DMS114 treated with DMSO at 0.1 percent for 48 hours (cell line): ENCODE measurements at regions not wholly inside any gene's neighbourhood (a gene's known extent, or its start where the extent isn't known, plus 50 kb on each side); places are given as distances from the start of the nearest gene placed in this dataset.

Experiments used
- DNase-seq: peaks from one replicate; lab custom pipeline; 2025; ENCODE audit not compliant: unreplicated experiment; lab: John Stamatoyannopoulos, UW

DNA sequence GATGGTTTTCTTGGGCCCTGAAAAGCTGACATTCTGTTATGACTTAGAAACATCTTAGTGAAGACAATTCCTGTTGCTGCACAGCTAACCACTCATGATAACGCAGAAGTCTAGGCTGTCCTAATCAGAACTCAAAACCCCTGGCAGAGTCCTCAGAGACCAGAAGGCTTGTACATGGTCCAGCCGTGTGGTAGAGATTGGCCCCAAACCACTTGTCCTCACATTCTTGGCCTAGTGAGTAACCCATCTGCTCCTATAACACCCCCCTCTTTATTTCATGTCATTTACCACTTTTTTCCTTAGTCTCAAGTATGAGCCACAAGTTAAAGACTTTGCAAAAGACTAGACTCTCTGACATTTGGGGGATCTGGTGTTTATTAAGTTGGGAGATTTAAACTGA is 116.5 kb upstream of the ADAMTS18 start:
- no peak for DNase-seq

DNA sequence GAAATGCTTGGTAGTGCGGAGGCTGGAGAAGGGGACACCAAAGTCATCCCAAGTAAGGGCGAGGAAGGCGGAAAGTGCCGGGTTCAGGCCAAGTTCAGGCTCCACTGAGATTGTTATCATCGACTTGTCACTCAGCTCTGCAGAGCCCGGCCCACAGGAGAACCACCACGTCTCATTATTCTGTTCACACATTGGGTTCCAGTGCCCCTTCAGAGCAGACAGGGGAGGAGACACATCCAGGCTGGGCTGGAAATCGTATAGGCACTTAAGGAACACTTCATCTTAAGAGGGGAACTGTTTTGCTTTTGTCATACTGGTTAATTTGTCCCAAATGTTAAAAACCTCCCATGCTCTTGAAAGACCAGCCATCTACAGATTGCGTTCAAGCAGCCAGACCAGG is 118.3 kb upstream of the ADAMTS18 start:
- no peak for DNase-seq

- no peak for DNase-seq
Measured at GRCh38 chr16:77555126-77555525, 120.3 kb upstream of the ADAMTS18 start.

- DNase-seq = peak; percentile 87
Measured at GRCh38 chr16:77555791-77556190, 121.0 kb upstream of the ADAMTS18 start.

DNA sequence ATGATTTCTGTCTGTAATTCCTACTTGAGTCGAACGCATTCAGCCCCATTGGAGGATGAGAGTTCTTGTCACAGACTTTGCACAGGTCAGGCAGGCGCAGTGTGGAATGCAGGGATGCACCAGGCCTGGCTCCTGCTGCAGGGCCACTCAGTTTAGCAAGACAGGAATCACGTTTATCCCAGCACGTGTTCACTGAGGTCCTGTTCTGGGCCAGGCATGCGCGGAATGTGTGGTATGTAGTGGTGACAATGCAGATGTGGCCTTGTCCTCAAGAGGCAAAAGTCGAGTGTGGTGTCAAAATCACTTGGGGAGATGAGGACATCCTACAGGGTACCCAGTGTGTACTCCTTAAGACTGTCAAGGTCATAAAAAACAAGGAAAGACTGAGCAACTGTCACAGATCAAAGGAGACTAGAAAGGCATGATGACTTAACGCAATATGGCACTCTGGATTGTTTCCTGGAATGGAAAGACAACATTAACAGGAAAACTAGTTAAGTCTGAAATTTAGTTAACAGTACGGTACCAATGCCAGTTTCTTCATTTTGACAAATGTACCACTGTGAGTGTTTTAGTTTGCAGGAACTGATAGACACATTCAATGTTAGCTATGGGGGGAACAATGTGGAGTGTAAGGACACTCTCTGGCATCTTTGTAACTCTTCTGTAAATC is 121.5 kb upstream of the ADAMTS18 start:
- DNase-seq = peak; percentile 87

- DNase-seq = no peak
Measured at GRCh38 chr16:77557385-77557784, 122.6 kb upstream of the ADAMTS18 start.

DNA sequence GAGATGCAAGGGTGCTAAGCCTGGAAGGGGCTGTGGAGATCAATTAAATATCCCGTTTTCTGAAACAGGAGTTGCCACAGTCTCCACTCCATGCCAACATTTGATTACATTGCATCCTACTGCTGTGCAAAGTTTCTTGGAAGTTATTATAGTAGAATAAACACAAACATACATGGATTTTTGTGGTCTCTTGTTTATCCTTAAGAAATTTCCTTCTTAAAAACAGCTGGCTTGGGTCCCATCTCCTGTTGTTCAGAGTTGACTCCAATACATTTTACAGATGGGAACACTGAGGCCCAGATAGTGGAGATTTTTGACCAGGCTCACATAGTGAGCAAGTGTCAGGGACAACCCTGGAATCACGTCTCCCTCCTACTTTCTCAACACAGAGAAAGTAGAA is 124.0 kb upstream of the ADAMTS18 start:
- DNase-seq = no peak

- DNase-seq = no peak
Measured at GRCh38 chr16:77562497-77562896, 127.7 kb upstream of the ADAMTS18 start.

- no peak for DNase-seq
Measured at GRCh38 chr16:77564791-77565390, 130.1 kb upstream of the ADAMTS18 start.

DNA sequence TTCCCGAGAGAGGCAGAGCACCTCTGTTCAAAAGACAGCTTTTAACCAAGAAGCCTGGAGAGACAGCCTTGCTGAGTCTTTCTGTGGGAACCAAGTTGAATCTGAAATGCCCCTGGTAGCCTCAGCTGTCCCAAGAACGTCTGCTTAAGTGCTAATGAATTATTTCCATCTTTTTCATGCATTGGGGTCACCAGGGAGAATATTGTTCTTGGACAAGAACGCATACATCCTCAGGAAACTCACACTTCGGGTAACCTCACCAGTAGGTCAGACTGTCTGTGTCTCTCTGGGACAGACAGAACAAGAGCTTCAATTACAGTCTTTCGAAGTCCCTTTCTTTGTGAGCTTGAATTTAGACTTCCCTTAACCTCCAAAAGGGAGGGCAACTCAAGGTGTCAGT is 134.6 kb upstream of the ADAMTS18 start:
- DNase-seq = no peak

DNA sequence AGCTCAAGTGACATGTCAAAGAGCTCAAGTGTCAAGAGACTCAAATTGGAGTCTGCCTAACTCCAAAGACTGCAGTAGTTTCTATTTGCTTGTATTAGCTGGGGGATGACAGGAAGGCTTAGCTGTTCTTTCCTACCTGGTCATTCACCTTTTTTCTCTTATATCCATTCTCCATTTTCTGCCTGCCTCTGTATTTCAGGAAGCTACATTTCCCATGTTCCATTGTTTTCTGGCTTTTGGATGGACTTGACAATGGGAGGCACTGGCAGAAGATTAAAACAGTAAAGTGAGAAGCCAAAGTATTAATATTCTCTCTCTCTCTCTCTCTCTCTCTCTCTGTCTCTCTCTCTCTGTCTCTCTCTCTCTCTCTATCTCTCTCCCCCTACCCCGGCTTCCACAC is 135.7 kb upstream of the ADAMTS18 start:
- no peak for DNase-seq

DNA sequence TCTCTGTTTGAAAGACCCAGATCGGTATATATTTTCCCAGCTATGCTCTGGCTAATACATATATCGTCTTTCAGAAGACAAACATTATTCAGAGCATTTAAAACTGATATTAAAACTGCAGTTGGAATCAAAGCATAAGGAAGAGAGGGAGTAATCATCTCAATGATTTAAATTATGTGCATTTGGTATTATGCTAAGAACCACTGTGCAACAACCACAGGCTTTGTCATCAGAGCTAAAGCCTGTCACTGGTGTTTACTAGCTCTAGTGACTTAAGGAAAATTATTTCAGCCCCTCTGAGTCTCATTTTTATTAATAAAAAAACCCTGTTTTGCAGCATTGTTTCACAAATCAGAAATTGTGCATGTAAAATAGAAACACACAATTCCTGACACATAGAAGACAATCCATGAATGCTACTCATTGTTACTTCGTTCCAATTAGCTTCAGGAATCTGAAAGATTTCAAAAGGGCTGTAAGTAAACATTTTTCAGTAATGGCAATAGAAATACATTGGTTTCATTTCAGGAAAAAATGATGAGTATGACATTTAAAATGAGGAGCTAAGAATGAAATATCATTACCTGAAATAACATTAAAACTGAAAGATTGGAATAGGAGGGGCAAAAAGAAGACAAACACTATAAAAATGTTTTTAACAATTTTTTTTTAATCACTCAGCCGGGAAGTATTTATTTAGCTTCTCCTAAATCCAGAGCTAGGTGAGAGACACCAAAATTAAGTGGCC is 136.5 kb upstream of the ADAMTS18 start:
- DNase-seq = no peak

GRCh38 chr16:77574867-77575624 is 140.2 kb upstream of the ADAMTS18 start:
- no peak for DNase-seq

- no peak for DNase-seq
Measured at GRCh38 chr16:77579351-77579891, 142.9 kb upstream of the NUDT7 start.

GRCh38 chr16:77581706-77582105 is 140.6 kb upstream of the NUDT7 start:
- no peak for DNase-seq

- DNase-seq = peak; percentile 75
Measured at GRCh38 chr16:77584205-77584859, 138.0 kb upstream of the NUDT7 start.

DNA sequence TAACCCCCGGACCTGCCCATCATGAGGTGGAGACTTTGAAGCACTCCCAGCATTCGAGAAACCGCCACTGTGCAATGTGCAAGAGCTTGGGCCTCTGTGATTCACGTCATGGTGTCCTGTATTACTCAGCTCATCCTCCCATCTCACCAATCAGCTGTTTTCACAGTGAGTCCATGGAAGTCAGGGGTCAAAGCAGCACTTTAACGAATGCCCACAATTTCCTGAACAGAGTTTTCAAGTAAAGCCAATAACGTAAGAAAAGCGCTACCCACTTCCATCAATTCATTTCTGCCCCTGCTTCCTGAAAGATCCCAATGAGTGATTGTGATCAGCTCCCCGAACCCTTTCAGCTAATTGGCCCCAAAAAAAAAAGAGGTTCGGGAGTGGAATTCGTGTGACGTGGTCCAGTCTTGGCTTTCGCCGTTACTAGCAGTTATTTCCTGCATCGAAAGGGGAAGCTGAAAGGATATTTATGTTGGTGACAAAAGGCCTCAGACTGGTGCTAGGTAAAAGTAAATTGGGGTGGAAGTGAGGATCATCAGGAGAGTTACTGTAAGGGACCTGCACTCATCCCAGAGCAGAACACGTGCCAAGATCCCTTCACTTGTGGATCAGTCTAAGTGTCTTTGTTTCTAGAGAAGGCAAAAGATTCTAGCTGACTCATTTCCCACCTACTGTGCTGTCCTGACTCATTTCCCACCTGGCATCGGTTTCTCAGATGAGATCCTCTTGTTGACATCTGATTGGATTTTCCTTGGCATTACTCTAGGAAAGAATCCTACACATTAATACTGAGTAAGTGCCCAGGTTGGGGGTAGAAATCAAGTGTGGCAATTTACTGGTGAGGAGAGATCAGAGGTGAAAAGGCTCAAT is 136.7 kb upstream of the NUDT7 start:
- DNase-seq = no peak

- DNase-seq = no peak
Measured at GRCh38 chr16:77588389-77588788, 133.9 kb upstream of the NUDT7 start.

DNA sequence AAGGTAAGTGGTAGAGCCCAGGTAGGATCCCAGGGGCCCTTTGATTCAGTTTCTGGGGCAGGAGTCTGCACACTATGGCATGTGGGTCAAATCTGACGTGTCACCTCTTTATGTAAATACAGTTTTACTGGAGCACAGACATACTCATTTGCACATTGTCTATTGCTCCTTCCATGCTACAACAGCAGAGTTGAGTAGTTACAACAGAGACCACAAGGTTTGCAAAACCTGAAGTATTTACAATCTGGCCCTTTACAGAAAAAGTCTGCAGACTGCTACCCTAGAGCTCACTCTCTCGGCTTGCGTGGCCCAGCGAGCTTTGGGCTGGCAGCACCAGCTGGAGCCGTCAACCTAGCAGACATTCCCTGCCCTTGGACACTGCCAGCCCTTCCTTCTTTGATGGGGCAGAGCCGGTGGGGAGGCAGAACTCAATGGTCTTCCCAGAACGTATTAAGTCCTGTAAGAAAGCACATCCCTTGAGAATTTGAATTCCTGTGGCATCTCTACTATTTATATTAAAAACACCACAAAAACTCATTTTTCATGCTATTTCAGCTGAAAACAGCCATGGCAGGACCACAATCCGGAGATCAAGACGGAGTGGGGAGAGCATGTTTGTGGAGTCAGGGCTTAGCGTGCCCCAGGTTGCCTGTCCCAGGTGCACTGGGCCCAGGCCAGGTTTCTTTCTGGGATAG is 133.1 kb upstream of the NUDT7 start:
- no peak for DNase-seq
